Colon (tissue), 2 donors: ENCODE measurements at regions not wholly inside any gene's neighbourhood (a gene's known extent, or its start where the extent isn't known, plus 50 kb on each side); places are given as distances from the start of the nearest gene placed in this dataset.
"Not testable (repeated sequence)": the region's sequence is repeated elsewhere in the genome, so short reads cannot be mapped to it uniquely, and the experiment has no call there.

Experiments used
- FAIRE-seq: peaks from 2 replicates; lab custom pipeline; 2012; peaks lifted over from hg19 to GRCh38; lab: Jason Lieb, UNC
- donor health status: control.
- donor health status: control.

GRCh38 chrX:117487421-117487820, 629.2 kb downstream of the KLHL13 start:
- FAIRE-seq: no peak

GRCh38 chrX:117483950-117484349, 632.7 kb downstream of the KLHL13 start:
- no peak for FAIRE-seq

DNA sequence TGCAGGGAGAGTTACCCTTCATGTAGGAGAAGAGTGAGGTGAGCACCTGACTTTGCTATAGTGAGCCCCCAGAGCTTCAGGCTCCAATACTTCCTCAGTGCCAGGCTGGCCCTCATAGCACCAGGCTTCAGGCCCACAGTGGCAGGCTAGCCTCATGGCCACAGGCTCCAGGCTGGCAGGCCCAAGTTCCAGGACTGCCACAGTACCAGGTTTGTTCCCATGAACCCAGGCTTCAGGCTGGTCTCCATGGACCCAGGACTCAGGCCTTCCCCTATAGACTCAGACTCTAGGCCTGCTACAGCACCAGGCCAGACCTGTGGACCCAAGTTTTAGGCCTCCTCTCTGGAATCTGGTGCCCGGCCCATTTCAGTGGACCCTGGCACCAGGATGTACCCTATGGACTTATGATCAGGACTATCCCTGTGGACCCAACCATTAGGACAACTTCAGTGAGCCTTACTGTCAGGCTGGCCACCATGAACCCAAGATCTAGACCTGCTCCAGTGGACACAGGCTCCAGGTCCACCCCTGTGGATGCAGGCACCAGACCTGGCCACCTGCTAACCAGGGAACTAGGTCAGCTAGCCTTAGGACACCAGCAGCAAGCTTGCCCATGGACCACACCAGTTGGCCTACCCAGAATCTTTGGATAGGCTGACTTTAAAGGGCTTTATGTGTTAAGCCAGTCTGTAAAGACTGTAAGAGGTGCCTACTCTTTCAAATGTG, 658.2 kb downstream of the KLHL13 start:
- FAIRE-seq: no peak

GRCh38 chrX:117455787-117456186, 660.8 kb downstream of the KLHL13 start:
- FAIRE-seq: no peak

- FAIRE-seq: no peak
Measured at GRCh38 chrX:117429501-117429900, 687.1 kb downstream of the KLHL13 start.

GRCh38 chrX:117407449-117408150, 709.0 kb downstream of the KLHL13 start:
- FAIRE-seq: peak; percentile 53

DNA sequence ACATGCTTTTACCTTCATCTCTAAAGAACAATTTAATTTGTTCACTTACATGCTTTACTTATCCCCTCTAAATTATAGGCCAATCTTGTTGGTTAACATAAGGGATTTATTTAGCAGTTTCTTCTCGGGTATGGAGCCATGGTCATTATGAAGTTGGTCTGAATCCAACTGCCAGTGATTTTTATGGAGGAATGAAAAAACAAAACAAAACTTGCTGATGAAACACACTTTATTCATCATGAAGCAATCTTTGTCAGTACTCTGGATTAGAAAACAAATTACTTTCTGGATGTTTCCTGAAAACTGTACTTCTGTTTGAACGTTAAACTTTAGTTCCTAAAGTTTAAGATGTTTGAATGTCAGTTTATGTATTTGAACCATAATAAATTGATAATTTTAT, 715.8 kb downstream of the KLHL13 start:
- FAIRE-seq: no peak

DNA sequence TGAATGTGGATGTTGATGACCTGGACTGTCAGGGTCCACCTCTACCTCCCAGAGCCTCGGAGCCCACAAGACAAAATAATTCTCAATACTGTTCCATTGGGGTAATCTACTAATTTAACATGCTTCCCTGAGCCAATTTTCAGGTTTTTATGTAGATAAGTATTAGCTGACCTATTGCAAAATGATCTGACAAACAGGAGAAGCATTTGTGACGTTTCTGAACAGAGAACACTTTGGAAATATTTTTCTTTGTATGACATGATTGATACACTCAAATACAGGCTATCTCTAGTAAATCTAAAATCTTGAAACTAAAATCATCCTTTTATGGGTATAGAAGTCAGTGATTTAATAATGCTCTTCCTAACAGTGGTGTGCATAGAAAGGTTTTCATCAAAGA, 716.6 kb downstream of the KLHL13 start:
- no peak for FAIRE-seq

GRCh38 chrX:117397844-117398243, 718.8 kb downstream of the KLHL13 start:
- FAIRE-seq: peak; percentile 36

- FAIRE-seq: not testable (repeated sequence)
Measured at GRCh38 chrX:117394506-117395070, 722.0 kb downstream of the KLHL13 start.

- not testable (repeated sequence) for FAIRE-seq
Measured at GRCh38 chrX:117392360-117392759, 724.2 kb downstream of the KLHL13 start.

DNA sequence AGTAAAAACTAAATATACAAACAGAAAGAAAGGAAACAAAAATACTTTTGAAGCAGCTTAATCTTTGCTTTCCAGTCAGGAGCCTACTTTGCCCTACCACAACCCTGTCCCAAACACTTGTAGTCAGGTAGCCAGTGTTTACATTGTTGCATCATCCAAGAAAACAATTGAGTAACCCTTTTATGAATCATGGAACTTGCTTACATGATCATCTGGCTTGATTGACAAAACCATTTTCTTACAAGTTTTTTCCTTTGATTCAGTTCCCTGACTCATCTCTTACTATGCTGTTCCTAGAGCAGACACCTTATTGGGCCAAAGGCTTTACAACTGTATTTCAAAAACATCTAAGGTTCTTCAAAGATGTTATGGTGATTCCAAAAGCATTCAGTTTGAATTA, 740.1 kb downstream of the KLHL13 start:
- FAIRE-seq: no peak

DNA sequence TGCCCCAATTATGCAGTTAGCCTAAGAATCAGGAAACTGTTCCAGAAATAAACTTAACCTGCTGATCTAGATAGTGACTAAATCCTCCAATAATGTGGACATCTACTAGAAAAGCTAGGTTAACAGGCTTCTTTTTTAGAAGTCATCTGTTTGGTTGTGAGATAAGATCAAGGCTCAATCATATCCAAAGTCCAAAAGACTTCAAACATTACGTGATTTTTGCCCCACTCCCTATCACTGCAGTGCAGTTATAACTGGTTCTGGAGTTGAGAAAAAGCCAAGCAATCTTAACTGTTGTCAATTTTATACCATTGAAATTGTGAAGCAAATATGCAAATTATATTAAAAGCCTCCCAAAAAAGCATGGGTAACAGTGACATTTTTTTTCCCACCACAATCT, 781.4 kb downstream of the KLHL13 start:
- FAIRE-seq: peak; percentile 47

- no peak for FAIRE-seq
Measured at GRCh38 chrX:117327373-117327772, 789.2 kb downstream of the KLHL13 start.

GRCh38 chrX:117325706-117326105, 790.9 kb downstream of the KLHL13 start:
- no peak for FAIRE-seq

DNA sequence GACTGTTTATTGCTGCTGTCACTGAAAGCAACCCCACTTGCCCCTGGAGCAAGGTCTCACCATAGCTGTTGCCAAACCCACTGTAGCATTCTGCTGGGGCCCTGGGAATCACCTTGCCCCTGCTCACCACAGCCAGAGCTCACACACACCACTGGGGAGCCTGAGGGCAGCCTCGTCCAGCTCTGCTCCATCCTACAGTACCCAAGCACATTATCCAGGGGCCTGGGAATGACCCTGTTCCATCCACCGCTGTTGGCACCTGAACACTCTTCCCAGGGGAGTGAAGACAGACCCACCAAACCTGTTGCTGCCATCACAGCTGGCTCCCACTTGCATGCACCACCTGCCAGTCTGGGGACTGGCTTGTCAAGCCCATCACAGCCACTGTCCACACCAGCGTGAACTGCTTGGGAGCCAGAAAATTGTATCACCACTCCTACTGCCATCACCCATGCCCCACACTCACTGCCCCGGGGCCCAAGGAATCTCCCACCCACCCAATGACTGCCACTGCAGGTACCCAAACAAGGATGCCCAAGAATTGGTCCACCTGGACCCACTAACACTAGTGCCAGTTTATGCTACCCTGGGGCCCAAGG, 811.3 kb downstream of the KLHL13 start:
- no peak for FAIRE-seq

- FAIRE-seq: no peak
Measured at GRCh38 chrX:117301086-117301485, 815.5 kb downstream of the KLHL13 start.

GRCh38 chrX:117291760-117292159, 824.9 kb downstream of the KLHL13 start:
- FAIRE-seq: no peak

- FAIRE-seq: no peak
Measured at GRCh38 chrX:117274965-117275364, 812.2 kb upstream of the CT83 start.
